ENCODE measurements at regions not wholly inside any gene's neighbourhood (a gene's known extent, or its start where the extent isn't known, plus 50 kb on each side); places are given as distances from the start of the nearest gene placed in this dataset.
"Not testable (repeated sequence)": the region's sequence is repeated elsewhere in the genome, so short reads cannot be mapped to it uniquely, and the experiment has no call there.

- DNase-seq (ENCODE audit: low read depth), result no peak
Observed at GRCh38 chr12:112616469-112617152, 174.9 kb upstream of the RPH3A start.

DNA sequence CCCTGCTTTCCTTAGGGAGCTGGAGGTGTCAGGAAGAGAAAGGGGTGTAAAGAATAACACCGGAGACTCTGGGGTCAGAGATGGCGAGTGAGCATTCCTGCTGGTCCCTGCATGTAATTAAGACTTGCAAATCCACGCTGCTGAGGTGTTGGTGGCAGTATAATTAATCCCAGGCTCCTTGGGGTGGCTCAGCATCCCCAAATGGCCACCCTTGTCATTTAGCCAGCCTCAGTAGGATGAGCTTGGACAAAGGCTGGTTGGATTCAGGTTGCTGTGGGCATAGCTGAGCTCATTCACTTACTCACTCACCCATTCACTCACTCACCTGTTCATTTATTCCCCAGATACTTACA is 174.4 kb upstream of the RPH3A start:
- no peak for DNase-seq (ENCODE audit: low read depth)

DNA sequence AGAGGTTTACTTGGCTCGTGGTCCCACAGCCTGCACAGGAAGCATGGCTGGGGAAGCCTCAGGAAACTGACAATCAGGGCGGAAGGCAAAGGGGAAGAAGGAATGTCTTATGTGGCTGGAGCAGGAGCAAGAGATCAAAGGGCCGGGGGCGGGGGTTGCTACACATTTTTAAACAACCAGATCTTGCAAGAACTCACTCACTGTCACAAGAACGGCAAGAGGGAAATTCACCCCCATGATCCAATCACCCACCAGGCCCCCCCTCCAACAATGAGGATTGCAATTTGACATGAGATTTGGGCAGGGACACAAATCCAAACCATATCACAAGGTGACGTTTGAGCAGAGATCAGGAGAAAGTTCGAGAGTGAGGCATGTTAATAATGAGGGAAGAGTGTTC is 163.7 kb upstream of the RPH3A start:
- peak; percentile 1 for DNase-seq (ENCODE audit: low read depth)

- not testable (repeated sequence) for DNase-seq (ENCODE audit: low read depth)
Observed at GRCh38 chr12:112631974-112632373, 159.6 kb upstream of the RPH3A start.

- no peak for DNase-seq (ENCODE audit: low read depth)
Observed at GRCh38 chr12:112635036-112635435, 156.5 kb upstream of the RPH3A start.

GRCh38 chr12:112638420-112638819 is 153.1 kb upstream of the RPH3A start:
- DNase-seq (ENCODE audit: low read depth), result no peak

DNA sequence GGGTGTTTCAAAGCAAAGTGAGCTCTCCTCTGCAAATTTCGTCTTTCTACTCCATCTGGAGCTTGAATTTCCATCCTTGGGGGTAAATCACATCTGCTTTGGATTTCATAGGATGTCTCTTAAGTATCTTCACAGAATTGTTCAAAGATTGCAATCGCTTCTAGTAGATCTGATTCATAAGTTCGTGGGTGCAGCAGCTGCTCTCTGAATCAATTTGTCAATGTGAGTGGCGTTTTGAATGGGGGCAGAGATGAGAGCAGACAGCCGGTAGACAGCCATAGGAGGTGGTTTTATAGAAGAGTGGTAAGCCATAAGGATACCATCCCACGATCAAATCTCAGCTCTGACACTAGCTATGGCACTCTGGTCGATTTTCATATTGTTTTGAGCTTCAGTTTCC is 146.0 kb upstream of the RPH3A start:
- DNase-seq (ENCODE audit: low read depth), result no peak

GRCh38 chr12:112656141-112656540 is 135.4 kb upstream of the RPH3A start:
- DNase-seq (ENCODE audit: low read depth), result no peak

DNA sequence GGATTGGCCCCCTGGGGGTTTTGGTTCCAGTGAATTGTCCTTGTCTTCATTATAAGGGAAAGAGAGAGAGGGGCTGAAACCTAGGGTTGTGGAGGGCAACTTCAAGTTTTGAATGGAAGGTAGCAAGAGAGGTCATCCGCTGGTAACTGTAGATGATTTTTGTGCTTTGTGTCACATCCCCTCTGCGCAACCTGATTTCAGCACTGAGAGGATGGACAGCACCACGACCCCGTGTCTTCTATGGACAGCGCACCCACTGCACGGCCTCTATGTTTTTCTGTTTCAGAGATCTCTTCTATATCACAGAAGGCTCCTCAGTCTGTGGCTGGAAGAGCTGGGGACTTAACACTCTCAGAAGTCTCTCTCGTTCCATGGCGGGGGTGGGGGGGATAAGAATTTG is 127.0 kb upstream of the RPH3A start:
- peak; percentile 6 for DNase-seq (ENCODE audit: low read depth)

DNA sequence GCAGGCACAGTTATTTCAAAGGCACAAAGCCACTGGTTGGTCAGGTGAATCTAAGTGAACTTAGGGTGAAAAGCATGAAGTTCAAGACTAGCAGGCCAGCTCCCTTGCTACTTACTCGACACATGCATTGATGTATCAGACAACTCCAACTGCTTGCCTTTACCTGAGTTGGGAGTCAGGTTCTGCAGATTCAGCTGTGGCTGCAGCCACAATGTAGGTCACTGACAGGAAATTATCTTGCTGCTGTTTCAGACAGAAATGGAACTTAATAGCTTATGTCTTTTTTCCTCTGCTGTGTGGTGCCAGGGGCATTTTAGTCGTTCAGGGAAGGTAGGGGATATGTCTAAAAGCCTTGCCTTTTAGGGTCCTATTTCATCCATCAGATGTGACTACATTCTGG is 125.6 kb upstream of the RPH3A start:
- no peak for DNase-seq (ENCODE audit: low read depth)

DNA sequence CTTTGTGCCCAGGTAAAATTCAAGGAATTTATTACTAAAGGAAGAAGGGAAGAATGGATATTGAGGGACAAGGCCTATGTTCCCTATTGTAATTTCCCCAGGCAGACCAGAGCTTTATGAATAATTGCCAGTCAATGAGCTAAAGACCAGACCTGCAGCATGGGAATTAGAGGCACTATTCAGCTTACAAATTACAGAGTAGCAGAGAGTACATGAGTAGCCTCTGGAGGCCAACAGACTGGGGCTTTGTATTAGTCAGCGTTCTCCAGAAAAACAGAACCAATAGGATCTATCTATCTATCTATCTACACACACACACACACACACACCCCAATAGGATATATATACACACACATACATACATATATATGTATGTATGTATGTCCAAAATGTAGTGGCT is 120.0 kb upstream of the RPH3A start:
- no peak for DNase-seq (ENCODE audit: low read depth)

DNA sequence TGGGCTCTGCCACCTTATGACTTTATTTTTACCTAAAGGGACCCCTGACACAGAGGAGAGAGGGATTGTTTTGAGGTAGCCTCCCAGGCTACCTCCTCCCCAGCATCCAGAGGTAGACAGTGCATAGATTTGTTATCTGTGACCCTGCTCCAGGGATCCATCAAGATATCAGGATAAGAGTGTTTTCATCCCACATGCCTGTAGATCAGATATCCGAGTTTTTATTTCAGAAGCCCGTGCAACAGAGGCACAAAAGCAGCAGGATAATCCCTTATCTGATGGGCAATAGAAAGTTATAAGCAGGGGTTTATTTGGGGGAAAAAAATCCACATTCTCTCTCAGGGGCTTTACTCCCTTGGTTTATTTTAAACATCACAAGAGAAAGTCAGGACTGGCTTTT is 117.0 kb upstream of the RPH3A start:
- DNase-seq (ENCODE audit: low read depth), result no peak

GRCh38 chr12:112676507-112676906 is 115.0 kb upstream of the RPH3A start:
- DNase-seq (ENCODE audit: low read depth), result no peak

DNA sequence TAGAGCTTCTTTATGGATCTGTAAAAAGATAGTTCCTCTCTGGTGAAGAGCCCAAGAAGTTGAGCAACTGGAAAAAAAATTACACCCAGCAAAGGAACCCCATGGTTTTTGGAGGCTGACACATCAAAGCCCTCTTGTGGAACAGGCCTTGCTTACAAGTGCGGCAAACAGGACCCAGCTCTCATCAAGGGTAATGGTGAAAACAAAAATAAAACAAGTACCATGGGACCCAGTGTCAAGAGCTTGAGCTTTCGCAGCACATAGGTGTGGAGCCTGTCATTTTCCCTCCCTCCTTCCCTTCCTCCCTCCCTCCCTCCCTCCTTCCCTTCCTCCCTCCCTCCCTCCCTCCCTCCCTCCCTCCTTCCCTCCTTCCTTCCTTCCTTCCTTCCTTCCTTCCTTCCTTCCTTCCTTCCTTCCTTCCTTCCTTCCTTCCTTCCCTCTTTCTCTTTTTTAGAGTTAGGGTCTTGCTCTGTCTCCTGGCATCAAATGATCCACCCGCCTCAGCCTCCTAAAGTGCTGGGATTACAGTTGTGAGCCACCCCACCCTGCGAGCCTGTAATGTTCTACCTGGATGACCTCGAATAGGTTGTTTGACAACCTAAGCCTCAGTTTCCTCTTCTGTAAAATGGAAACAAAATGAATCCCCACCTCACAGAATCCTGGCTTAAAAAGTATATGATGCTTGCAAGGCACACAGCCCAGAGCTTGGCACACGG is 114.3 kb upstream of the RPH3A start:
- no peak for DNase-seq (ENCODE audit: low read depth)

- DNase-seq (ENCODE audit: low read depth), result no peak
Observed at GRCh38 chr12:112680993-112681392, 110.6 kb upstream of the RPH3A start.

- no peak for DNase-seq (ENCODE audit: low read depth)
Observed at GRCh38 chr12:112682586-112682985, 109.0 kb upstream of the RPH3A start.

GRCh38 chr12:112684742-112685141 is 106.8 kb upstream of the RPH3A start:
- DNase-seq (ENCODE audit: low read depth), result no peak

GRCh38 chr12:112685321-112685720 is 106.2 kb upstream of the RPH3A start:
- no peak for DNase-seq (ENCODE audit: low read depth)

DNA sequence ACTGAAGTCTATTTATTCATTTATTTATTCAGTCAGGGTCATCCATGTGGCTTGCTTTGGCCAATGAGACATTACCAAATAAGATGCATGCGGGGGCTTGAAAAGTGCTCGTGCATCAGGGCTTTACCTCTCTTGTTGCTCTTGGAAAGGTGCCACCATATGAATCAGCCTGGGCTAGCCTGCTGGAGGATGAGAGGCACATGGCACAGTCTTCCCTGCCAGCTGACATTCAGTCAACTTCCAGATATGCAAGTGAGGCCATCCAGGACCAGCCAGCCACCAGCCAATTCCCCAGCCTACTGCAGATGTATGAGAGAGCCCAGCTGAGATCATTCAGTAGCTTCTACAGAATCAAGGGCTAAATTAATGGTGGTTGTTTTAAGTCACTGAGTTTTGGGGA is 105.2 kb upstream of the RPH3A start:
- peak; percentile 27 for DNase-seq (ENCODE audit: low read depth)

DNA sequence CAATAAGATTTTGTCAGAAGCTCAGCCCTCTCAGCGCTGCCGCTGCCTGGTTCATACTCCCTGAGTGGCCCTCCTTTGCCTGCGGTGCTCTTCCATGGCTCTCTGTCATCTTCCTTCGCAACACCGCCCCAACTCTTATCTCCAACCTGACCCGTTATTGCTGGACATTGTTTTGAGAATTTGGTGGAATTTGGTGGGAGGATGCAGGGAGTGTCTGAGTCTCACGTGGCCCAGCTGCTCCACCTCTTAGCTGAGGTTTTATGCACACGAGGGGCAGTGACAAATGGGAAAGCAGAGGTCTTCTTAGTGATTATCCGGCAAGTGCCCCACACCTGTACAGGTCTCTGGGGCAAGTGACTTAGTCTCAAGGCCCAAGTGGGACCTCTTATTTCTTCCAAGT is 97.5 kb upstream of the RPH3A start:
- DNase-seq (ENCODE audit: low read depth), result no peak

DNA sequence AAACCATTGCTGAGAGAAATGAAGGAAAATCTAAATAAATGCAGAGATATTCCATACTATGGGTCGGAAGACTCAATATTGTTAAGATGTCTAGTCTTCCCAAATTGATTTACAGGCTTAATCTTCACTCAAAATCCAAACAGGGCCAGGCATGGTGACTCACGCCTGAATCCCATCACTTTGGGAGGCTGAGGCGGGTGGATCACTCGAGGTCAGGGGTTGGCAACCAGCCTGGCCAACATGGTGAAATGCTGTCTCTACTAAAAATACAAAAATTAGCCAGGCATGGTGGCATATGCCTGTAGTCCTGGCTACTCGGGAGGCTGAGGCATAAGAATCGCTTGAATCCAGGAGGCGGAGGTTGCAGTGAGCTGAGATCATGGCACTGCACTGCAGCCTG is 94.1 kb upstream of the RPH3A start:
- not testable (repeated sequence) for DNase-seq (ENCODE audit: low read depth)

DNA sequence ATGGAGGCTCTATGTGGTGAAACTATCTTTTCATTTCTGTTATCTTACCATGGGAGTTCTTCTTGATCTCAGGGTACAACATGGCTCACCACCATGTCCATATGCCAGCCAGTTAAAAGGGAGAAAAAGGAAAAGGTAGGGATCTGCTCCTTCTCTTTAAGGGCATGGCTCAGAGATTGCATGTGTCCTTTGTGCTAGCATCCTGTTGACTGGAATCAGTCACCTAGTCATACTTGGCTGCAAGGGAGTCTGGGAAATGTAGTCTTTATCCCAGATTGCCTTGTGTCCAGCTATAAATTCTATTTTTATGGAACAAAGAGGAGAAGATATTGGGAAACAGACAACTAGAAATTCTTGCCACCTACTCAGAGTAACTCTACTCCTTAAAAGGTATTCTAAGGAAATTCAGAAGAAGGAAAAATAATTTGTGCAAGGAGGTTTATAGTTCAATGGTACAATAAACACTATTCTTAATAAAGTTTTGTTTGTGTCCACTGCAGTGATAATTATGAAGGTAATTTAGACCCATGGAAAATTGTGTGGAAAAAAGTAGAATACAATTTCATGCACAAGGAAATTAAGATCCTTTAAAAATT is 86.4 kb upstream of the RPH3A start:
- no peak for DNase-seq (ENCODE audit: low read depth)

- no peak for DNase-seq (ENCODE audit: low read depth)
Observed at GRCh38 chr12:112710414-112710813, 81.1 kb upstream of the RPH3A start.

DNA sequence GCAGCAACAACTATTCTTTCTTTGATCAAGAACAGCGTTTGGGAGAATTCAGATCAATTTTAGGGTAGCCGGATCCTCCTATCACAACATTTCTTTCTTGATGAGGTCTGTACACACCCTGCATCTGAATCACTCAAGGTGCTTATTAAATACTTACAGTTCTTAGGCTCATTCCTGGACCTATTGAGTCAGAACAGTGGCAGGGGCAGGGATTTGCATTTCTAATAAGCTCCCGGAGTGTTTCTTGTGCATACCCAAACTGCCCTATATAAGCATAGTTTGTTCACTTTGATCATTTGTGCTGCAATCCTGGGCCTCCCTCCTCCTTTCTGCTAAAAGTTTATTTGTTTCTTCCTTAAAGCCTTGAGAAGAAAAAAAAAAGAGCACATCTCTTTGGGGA is 80.5 kb upstream of the RPH3A start:
- no peak for DNase-seq (ENCODE audit: low read depth)
